DOHH2 (cell line): ENCODE measurements at regions not wholly inside any gene's neighbourhood (a gene's known extent, or its start where the extent isn't known, plus 50 kb on each side); places are given as distances from the start of the nearest gene placed in this dataset.
"Not testable (repeated sequence)": the region's sequence is repeated elsewhere in the genome, so short reads cannot be mapped to it uniquely, and the experiment has no call there.

Experiments used
- H3F3A ChIP-seq: fragments of 200-600 bp; sonication (generic), shearing (Covaris generic); 2 replicates; pipeline ENCODE4 v1.6.0; 2016; ENCODE audit warnings: antibody characterized with exemption, mild to moderate bottlenecking; ENCODE audit not compliant: control insufficient read depth, insufficient read depth
- H3K27ac ChIP-seq: fragments of 200-600 bp; sonication (generic); 2 replicates; pipeline ENCODE4 v1.5.1; 2014; ENCODE audit warnings: low read depth, mild to moderate bottlenecking, low read length, moderate library complexity
- H3K27me3 ChIP-seq: fragments of 200-600 bp; sonication (generic); 2 replicates; pipeline ENCODE4 v1.6.1; 2014; ENCODE audit warnings: mild to moderate bottlenecking, low read length, mixed read lengths; ENCODE audit not compliant: control insufficient read depth
- H3K36me3 ChIP-seq: fragments of 200-600 bp; sonication (generic); 2 replicates; pipeline ENCODE4 v1.6.1; 2014; ENCODE audit warnings: mild to moderate bottlenecking, low read length, moderate library complexity, mixed read lengths; ENCODE audit not compliant: control insufficient read depth
- H3K4me1 ChIP-seq: fragments of 200-600 bp; sonication (generic); 2 replicates; pipeline ENCODE4 v1.6.1; 2014; ENCODE audit warnings: mild to moderate bottlenecking, low read length, mixed read lengths; ENCODE audit not compliant: control insufficient read depth
- H3K4me2 ChIP-seq: fragments of 200-600 bp; sonication (generic); 2 replicates; pipeline ENCODE4 v1.6.0; 2014; ENCODE audit warnings: mild to moderate bottlenecking, low read length, moderate library complexity
- H3K4me3 ChIP-seq: fragments of 200-600 bp; sonication (generic); 2 replicates; pipeline ENCODE4 v1.5.1; 2014; ENCODE audit warnings: mild to moderate bottlenecking, low read length, mixed read lengths
- H3K79me2 ChIP-seq: fragments of 200-600 bp; sonication (generic); 2 replicates; pipeline ENCODE4 v1.6.1; 2014; ENCODE audit warnings: mild to moderate bottlenecking, low read length, mixed read lengths; ENCODE audit not compliant: control insufficient read depth
- H3K9me2 ChIP-seq: fragments of 200-600 bp; sonication (generic); replicated peaks from 2 replicates; pipeline ENCODE4 v1.6.1; 2014; ENCODE audit warnings: mild to moderate bottlenecking, low read length, mixed read lengths; ENCODE audit not compliant: control insufficient read depth
- H3K9me3 ChIP-seq: fragments of 200-600 bp; sonication (generic); 2 replicates; pipeline ENCODE4 v1.6.1; 2014; ENCODE audit warnings: antibody characterized with exemption, low read length, mixed read lengths; ENCODE audit not compliant: control insufficient read depth, insufficient read depth
- H4K20me1 ChIP-seq: fragments of 200-600 bp; sonication (generic); 2 replicates; pipeline ENCODE4 v1.6.0; 2014; ENCODE audit warnings: low read depth, mild to moderate bottlenecking, antibody characterized with exemption, low read length, moderate library complexity; ENCODE audit not compliant: control insufficient read depth, insufficient read depth

DNA sequence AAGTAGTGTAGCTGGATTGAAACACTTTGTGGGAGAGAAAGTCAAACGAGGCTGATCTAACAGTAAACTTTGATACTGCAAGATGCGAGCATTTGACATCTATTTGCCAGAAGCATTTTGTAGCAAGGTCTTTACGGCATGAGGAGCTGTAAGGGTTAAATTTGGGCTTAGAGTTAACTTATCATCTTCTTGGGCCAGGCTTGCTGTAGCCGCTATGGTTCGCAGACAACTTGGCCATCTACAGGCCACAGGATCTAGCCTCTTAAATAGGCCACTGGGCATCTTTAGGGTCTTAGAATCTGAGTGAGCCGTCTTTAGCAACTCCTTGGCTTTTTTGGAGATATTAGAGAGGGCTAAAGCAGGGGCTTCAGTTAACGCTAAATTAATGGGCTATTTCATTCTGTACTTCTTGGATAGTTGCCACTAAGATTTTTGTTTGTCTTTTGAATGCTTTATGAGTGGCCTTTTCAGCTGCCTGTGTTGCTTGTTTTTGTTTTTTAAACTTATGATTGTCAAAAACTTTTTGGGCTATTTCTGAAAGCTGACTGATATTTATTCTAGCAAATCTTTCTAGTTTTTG lies 93.5 kb upstream of the FAM90A1 start:
- not testable (repeated sequence) for H3K27ac ChIP-seq, H3F3A ChIP-seq, H4K20me1 ChIP-seq, H3K4me1 ChIP-seq, H3K79me2 ChIP-seq, H3K4me2 ChIP-seq, H3K36me3 ChIP-seq, H3K27me3 ChIP-seq, H3K9me3 ChIP-seq, H3K9me2 ChIP-seq, H3K4me3 ChIP-seq

GRCh38 chr12:8325145-8325839 lies 97.9 kb upstream of the FAM90A1 start:
- not testable (repeated sequence) for H3K4me3 ChIP-seq, H3K4me1 ChIP-seq, H3K9me2 ChIP-seq, H3F3A ChIP-seq, H3K27ac ChIP-seq, H3K79me2 ChIP-seq, H3K36me3 ChIP-seq, H4K20me1 ChIP-seq, H3K4me2 ChIP-seq, H3K9me3 ChIP-seq, H3K27me3 ChIP-seq

- H3K27me3 ChIP-seq, H3K4me1 ChIP-seq, H3F3A ChIP-seq, H3K4me3 ChIP-seq, H3K27ac ChIP-seq, H3K36me3 ChIP-seq, H3K9me3 ChIP-seq, H3K9me2 ChIP-seq, H4K20me1 ChIP-seq, H3K79me2 ChIP-seq, H3K4me2 ChIP-seq: not testable (repeated sequence)
Measured at GRCh38 chr12:8328835-8329234, 101.4 kb upstream of the FAM90A1 start.

GRCh38 chr12:8332373-8332772 lies 105.0 kb upstream of the FAM90A1 start:
- not testable (repeated sequence) for H3K27ac ChIP-seq, H3K9me3 ChIP-seq, H3K4me3 ChIP-seq, H3K9me2 ChIP-seq, H3K27me3 ChIP-seq, H3K79me2 ChIP-seq, H4K20me1 ChIP-seq, H3K36me3 ChIP-seq, H3K4me2 ChIP-seq, H3K4me1 ChIP-seq, H3F3A ChIP-seq

DNA sequence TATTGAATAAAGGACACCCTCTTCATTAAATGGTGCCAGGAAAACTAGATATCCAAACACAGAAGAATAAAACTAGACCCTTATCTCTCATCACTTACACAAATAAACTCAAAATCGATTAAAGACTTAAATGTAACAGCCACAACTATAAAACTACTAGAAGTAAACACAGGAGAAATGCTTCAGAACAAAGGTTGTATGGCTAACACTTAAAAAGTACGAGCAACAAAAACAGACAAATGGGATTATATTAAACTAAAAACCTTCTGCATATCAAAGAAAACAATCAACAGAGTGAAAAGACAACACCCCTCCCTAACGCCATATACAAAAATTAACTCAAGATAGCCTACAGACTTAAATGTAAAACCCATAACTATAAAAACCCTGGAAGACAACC lies 104.7 kb upstream of the CLEC6A start:
- H3K4me3 ChIP-seq, H3K4me2 ChIP-seq, H3F3A ChIP-seq, H3K9me2 ChIP-seq, H3K4me1 ChIP-seq, H3K27me3 ChIP-seq, H3K36me3 ChIP-seq, H3K9me3 ChIP-seq, H3K27ac ChIP-seq, H4K20me1 ChIP-seq, H3K79me2 ChIP-seq: not testable (repeated sequence)

- not testable (repeated sequence) for H3K27ac ChIP-seq, H3K79me2 ChIP-seq, H3K9me3 ChIP-seq, H3K4me2 ChIP-seq, H3K36me3 ChIP-seq, H4K20me1 ChIP-seq, H3K4me3 ChIP-seq, H3K27me3 ChIP-seq, H3K4me1 ChIP-seq, H3F3A ChIP-seq, H3K9me2 ChIP-seq
Measured at GRCh38 chr12:8354741-8355140, 101.0 kb upstream of the CLEC6A start.

GRCh38 chr12:8355531-8355930 lies 100.2 kb upstream of the CLEC6A start:
- not testable (repeated sequence) for H3K9me3 ChIP-seq, H3F3A ChIP-seq, H3K9me2 ChIP-seq, H3K4me3 ChIP-seq, H3K4me2 ChIP-seq, H3K36me3 ChIP-seq, H3K4me1 ChIP-seq, H3K79me2 ChIP-seq, H3K27me3 ChIP-seq, H3K27ac ChIP-seq, H4K20me1 ChIP-seq

GRCh38 chr12:8373744-8374143 lies 82.0 kb upstream of the CLEC6A start:
- H3K4me1 ChIP-seq, H3K9me2 ChIP-seq, H3K79me2 ChIP-seq, H4K20me1 ChIP-seq, H3K27me3 ChIP-seq, H3K27ac ChIP-seq, H3K36me3 ChIP-seq, H3K9me3 ChIP-seq, H3K4me3 ChIP-seq, H3F3A ChIP-seq, H3K4me2 ChIP-seq: not testable (repeated sequence)
